CD4-positive, alpha-beta memory T cell (primary cell): ENCODE measurements at regions not wholly inside any gene's neighbourhood (a gene's known extent, or its start where the extent isn't known, plus 50 kb on each side); places are given as distances from the start of the nearest gene placed in this dataset.

ENCODE experiments used
- CTCF ChIA-PET: fragments of 350-600 bp; sonication (Branson Sonifier 250); formaldehyde crosslinking; loops from one replicate; lab custom pipeline; 2021; ENCODE audit warnings: inconsistent platforms; ENCODE audit not compliant: partially characterized antibody; lab: Charles Lee
- POLR2A ChIA-PET: fragments of 350-600 bp; sonication (Branson Sonifier 250); formaldehyde crosslinking; loops from one replicate; lab custom pipeline; 2021; ENCODE audit not compliant: partially characterized antibody; lab: Charles Lee
- DNase-seq, 5 donors: peaks; one replicate each; pipeline versions ENCODE4 v3.0.0 to v3.0.0-alpha.2; 2020 to 2022; ENCODE audit warnings: mixed read lengths in 1 of 5
- H3K27ac ChIP-seq: one replicate; pipeline ENCODE4 v1.7.0; 2013; ENCODE audit warnings: low read depth, low read length
- H3K27me3 ChIP-seq: 2 replicates; pipeline ENCODE4 v1.7.0; 2013; ENCODE audit warnings: mild to moderate bottlenecking, low read length, moderate library complexity; ENCODE audit not compliant: insufficient read depth
- H3K36me3 ChIP-seq: 2 replicates; pipeline ENCODE4 v1.7.0; 2013; ENCODE audit warnings: mild to moderate bottlenecking, low read length, moderate library complexity; ENCODE audit not compliant: insufficient read depth
- H3K4me1 ChIP-seq: 2 replicates; pipeline ENCODE4 v1.7.0; 2013; ENCODE audit warnings: mild to moderate bottlenecking, low read length, moderate library complexity; ENCODE audit not compliant: insufficient read depth
- H3K4me3 ChIP-seq, 2 donors: one replicate each; pipeline ENCODE4 v1.7.0; 2013; ENCODE audit warnings: low read length in 2 of 2, mild to moderate bottlenecking in 1 of 2
- H3K9me3 ChIP-seq, 2 donors: one replicate each; pipeline ENCODE4 v1.7.0; 2013; ENCODE audit warnings: low read length in 2 of 2, control low read depth in 1 of 2; ENCODE audit not compliant: control insufficient read depth in 1 of 2
- H3K27ac Mint-ChIP-seq, 7 donors: one replicate each; pipeline ENCODE4 v1.8.0; 2020 to 2021; ENCODE audit warnings: mixed read lengths in 7 of 7, mild to moderate bottlenecking in 6 of 7, inconsistent platforms in 3 of 7, moderate library complexity in 3 of 7
- H3K27me3 Mint-ChIP-seq, 2 donors: one replicate each; pipeline ENCODE4 v1.8.0; 2020 to 2021; ENCODE audit warnings: mixed read lengths in 2 of 2
- H3K36me3 Mint-ChIP-seq, 2 donors: one replicate each; pipeline ENCODE4 v1.8.0; 2020 to 2021; ENCODE audit warnings: mixed read lengths in 2 of 2, inconsistent platforms in 1 of 2, mild to moderate bottlenecking in 1 of 2
- H3K4me1 Mint-ChIP-seq, 4 donors: one replicate each; pipeline ENCODE4 v1.8.0; 2020 to 2021; ENCODE audit warnings: mixed read lengths in 4 of 4, mild to moderate bottlenecking in 1 of 4
- H3K4me3 Mint-ChIP-seq, 8 donors: one replicate each; pipeline ENCODE4 v1.8.0; 2020 to 2021; ENCODE audit warnings: mixed read lengths in 8 of 8, mild to moderate bottlenecking in 7 of 8, moderate library complexity in 6 of 8, inconsistent platforms in 3 of 8
- H3K9me3 Mint-ChIP-seq, 8 donors: one replicate each; pipeline ENCODE4 v1.8.0; 2020 to 2021; ENCODE audit warnings: mixed read lengths in 8 of 8, mild to moderate bottlenecking in 5 of 8, inconsistent platforms in 3 of 8, moderate library complexity in 1 of 8
- intact Hi-C: fragments of 100-400 bp; cut with micrococcal nuclease; formaldehyde crosslinking; loops from one replicate; pipeline ENCODE4 v1.15.1; 2023

DNA sequence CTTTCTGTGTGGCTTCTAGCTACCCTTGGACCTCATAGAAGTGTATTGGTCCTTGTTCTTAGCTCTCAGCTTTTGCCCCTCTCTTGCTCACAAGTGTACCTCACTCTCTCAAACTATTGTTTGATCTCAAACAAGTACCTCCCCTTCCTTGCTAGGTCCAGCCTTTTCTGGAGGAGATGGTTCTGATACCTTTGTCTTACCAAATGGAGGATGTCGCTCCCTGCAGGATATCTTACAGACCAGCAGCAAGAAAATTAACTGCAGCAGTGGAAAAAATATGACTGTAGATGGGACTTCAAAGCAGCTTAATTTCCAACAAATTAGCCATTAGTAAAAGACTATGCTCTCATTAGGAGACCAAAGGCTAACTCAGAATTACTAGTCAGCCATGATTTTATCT, 388.1 kb upstream of the ROBO2 start:
- no peak overlapping the region for H3K4me3 ChIP-seq
- H3K27me3 ChIP-seq = no peaks in the 10 kb centered on the region
- POLR2A ChIA-PET = no interaction called here
- H3K36me3 ChIP-seq = no peaks in the 10 kb centered on the region
- Mint-ChIP-seq H3K27ac (no peak overlapping the region), H3K4me1 (no peaks in the 10 kb centered on the region), H3K27me3 (no peaks in the 10 kb centered on the region), H3K9me3 (peaks cover 0 to 9% (median 6%) of the 10 kb centered on the region in 8 donors), H3K36me3 (no peaks in the 10 kb centered on the region), H3K4me3 (no peak overlapping the region)
- DNase-seq = no peak
- CTCF ChIA-PET = interaction anchor here (0.7 kb wide), 1 partner anchor 12 kb away, joined by 3 read pairs; no protein-coding TSS in a partner anchor
- no peaks in the 10 kb centered on the region for H3K4me1 ChIP-seq
- H3K9me3 ChIP-seq = no peaks in the 10 kb centered on the region
- intact Hi-C loops = no loop called here
- H3K27ac ChIP-seq = no peak overlapping the region

DNA sequence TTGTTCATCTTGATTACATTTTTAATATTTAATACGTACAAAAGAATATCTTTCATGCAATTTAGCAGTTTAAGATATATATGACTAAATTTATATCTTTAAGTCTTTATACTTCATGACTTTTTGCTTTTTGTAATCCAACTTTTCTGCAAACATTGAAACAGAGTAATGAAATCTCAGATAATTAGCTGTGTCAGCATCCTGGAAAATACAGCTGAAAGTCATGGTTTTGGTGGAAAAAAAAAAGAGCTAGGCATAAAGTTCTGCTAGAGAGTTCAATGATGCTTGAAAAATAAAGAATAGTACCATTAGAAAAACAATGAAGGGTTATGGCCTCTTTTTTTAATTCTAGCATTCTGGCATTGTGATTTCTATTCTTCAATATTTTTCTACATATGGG, 387.4 kb upstream of the ROBO2 start:
- Histone ChIP-seq H3K36me3 (no peaks in the 10 kb centered on the region), H3K4me1 (no peaks in the 10 kb centered on the region), H3K9me3 (no peaks in the 10 kb centered on the region), H3K27ac (no peak overlapping the region), H3K4me3 (no peak overlapping the region), H3K27me3 (no peaks in the 10 kb centered on the region)
- peaks cover 0 to 6% (median 3%) of the 10 kb centered on the region in 8 donors for H3K9me3 Mint-ChIP-seq
- H3K27me3 Mint-ChIP-seq = no peaks in the 10 kb centered on the region
- no peak overlapping the region for H3K27ac Mint-ChIP-seq
- no peak overlapping the region for H3K4me3 Mint-ChIP-seq
- H3K36me3 Mint-ChIP-seq = no peaks in the 10 kb centered on the region
- intact Hi-C loops = no loop called here
- ChIA-PET POLR2A (no interaction called here), CTCF (interaction anchor here (0.7 kb wide), 1 partner anchor 13 kb away, joined by 3 read pairs; no protein-coding TSS in a partner anchor)
- no peak for DNase-seq
- no peaks in the 10 kb centered on the region for H3K4me1 Mint-ChIP-seq

DNA sequence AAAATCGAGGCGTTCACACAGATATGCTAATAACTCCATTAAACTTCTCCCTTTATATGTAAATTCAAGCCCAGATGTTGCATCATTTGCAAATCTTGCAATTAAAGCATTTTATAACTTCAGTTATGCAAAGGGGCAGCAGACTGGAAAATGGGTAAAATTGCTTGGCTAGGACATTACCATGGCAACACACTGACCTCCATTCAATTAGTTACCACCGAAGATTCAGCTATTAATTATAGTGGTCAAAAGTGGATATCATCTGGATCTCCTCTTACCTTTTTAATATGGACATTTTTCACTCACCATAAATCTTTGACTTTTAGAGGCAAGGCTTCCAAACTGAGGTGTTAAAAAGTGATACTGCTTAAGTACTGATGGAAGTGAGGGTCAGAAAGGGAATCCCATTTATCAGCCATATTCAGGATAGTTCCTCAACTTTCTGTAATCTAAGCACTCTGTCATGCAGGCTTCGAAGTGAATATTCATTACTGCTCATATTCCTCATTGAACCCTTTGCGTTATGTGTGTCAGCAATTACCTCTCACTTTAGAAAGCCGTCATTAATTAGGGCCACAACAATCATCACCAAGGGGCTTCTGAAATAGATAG, 386.2 kb upstream of the ROBO2 start:
- H3K27me3 ChIP-seq = no peaks in the 10 kb centered on the region
- H3K27me3 Mint-ChIP-seq = no peaks in the 10 kb centered on the region
- no peak overlapping the region for H3K27ac ChIP-seq
- no peaks in the 10 kb centered on the region for H3K36me3 ChIP-seq
- H3K36me3 Mint-ChIP-seq = no peaks in the 10 kb centered on the region
- no peak overlapping the region for H3K4me3 Mint-ChIP-seq
- ChIA-PET POLR2A (no interaction called here), CTCF (no interaction called here)
- DNase-seq = no peak
- intact Hi-C loops = no loop called here
- H3K9me3 ChIP-seq = no peaks in the 10 kb centered on the region
- H3K4me1 ChIP-seq = no peaks in the 10 kb centered on the region
- peaks cover 0 to 6% (median 2%) of the 10 kb centered on the region in 8 donors for H3K9me3 Mint-ChIP-seq
- H3K4me3 ChIP-seq = no peak overlapping the region
- H3K4me1 Mint-ChIP-seq = no peaks in the 10 kb centered on the region
- no peak overlapping the region for H3K27ac Mint-ChIP-seq

DNA sequence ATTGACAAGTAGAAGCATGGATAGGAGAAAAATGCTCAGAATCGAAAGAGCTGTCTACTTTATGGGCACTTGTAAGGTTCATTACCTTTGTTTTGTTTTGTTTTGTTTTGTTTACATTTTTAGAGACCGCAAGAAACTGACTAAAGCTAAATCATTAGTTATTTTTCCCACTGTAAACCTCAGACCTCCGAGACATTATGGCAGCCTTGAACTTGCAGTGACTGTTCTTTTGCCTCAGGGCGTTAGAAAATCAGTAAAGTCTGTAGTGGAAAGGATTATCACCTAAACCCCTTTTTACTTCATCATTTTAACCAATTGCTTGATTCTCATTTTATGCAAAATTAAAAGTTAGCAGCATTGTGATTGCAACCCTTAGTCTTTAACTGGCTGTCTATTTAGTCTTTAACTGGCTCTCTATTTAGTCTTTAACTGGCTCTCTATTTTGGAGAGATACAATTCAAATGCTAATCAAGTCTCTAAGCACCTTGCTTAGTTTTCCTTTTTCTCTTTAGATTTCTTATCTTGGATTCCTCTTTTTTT, 383.3 kb upstream of the ROBO2 start:
- H3K27ac Mint-ChIP-seq = no peak overlapping the region
- no peak for DNase-seq
- no peaks in the 10 kb centered on the region for H3K27me3 Mint-ChIP-seq
- no peak overlapping the region for H3K4me3 ChIP-seq
- H3K4me1 ChIP-seq = no peaks in the 10 kb centered on the region
- peaks cover 0 to 6% (median 3%) of the 10 kb centered on the region in 8 donors for H3K9me3 Mint-ChIP-seq
- POLR2A ChIA-PET = no interaction called here
- CTCF ChIA-PET = no interaction called here
- H3K27me3 ChIP-seq = no peaks in the 10 kb centered on the region
- H3K9me3 ChIP-seq = no peaks in the 10 kb centered on the region
- intact Hi-C loops = no loop called here
- no peak overlapping the region for H3K4me3 Mint-ChIP-seq
- no peaks in the 10 kb centered on the region for H3K4me1 Mint-ChIP-seq
- H3K36me3 Mint-ChIP-seq = no peaks in the 10 kb centered on the region
- H3K27ac ChIP-seq = no peak overlapping the region
- H3K36me3 ChIP-seq = no peaks in the 10 kb centered on the region

DNA sequence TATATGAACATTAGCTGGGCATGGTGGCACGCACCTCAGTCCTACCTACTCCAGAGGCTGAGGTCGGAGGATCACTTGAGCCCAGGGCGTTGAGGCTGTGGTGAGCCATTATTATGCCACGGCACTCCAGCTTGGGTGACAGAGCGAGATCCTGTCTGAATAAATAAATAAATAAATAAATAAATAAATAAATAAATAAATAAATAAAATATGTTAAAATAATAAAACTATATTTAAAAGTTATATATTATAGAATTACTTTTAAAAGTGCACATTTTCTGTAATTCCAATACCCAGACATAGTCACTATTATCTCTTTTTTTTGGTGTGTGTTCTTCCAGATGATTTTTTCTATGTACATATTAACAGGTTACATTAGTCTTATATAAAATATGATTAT, 382.0 kb upstream of the ROBO2 start:
- Mint-ChIP-seq H3K36me3 (no peaks in the 10 kb centered on the region), H3K27ac (no peak overlapping the region), H3K4me1 (no peaks in the 10 kb centered on the region), H3K27me3 (no peaks in the 10 kb centered on the region), H3K4me3 (no peak overlapping the region), H3K9me3 (peaks cover 0 to 6% (median 4%) of the 10 kb centered on the region in 8 donors)
- Histone ChIP-seq H3K27me3 (no peaks in the 10 kb centered on the region), H3K9me3 (no peaks in the 10 kb centered on the region), H3K27ac (no peak overlapping the region), H3K36me3 (no peaks in the 10 kb centered on the region), H3K4me1 (no peaks in the 10 kb centered on the region), H3K4me3 (no peak overlapping the region)
- no peak for DNase-seq
- ChIA-PET POLR2A (no interaction called here), CTCF (no interaction called here)
- intact Hi-C loops = no loop called here

DNA sequence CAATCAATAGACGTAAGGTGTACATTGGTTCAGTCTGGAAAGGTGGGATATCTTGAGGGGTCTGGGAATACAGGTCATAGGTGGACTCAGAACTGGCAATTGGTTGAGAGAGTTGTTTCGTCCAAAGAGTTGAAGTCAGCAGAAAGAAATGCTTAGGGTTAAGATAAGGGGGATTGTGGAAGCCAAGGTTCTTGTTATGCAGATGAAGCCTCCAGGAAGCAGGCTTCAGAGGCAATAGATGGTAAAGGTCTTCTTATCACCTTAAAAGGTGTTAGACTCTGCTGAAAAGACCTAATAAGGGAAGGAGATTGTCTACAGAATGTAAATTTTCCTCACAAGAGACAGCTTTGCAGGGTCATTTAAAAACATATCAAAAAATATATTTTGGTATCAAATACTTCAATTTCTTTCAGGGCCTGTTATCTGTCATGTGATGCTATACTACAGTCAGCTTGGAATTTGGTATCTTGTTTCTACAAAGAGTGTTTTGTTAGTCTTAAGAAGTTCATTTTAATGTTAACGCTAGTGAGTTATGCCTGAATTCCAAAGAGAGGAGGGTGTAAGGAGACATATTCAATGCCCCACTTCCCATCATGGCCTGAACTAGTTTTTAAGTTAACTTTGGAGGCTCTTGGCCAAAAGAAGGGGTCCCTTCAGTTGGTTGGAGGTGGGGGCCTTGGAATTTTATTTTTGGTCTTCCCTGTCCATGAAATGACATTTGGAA, 378.2 kb upstream of the ROBO2 start:
- H3K4me3 Mint-ChIP-seq = no peak overlapping the region
- no peaks in the 10 kb centered on the region for H3K36me3 Mint-ChIP-seq
- intact Hi-C loops = no loop called here
- peaks cover 0 to 9% (median 6%) of the 10 kb centered on the region in 8 donors for H3K9me3 Mint-ChIP-seq
- no peaks in the 10 kb centered on the region for H3K27me3 Mint-ChIP-seq
- no peak for DNase-seq
- Histone ChIP-seq H3K4me3 (no peak overlapping the region), H3K9me3 (no peaks in the 10 kb centered on the region), H3K27ac (no peak overlapping the region), H3K27me3 (no peaks in the 10 kb centered on the region), H3K36me3 (no peaks in the 10 kb centered on the region), H3K4me1 (no peaks in the 10 kb centered on the region)
- no peaks in the 10 kb centered on the region for H3K4me1 Mint-ChIP-seq
- H3K27ac Mint-ChIP-seq = no peak overlapping the region
- POLR2A ChIA-PET = no interaction called here
- CTCF ChIA-PET = no interaction called here

DNA sequence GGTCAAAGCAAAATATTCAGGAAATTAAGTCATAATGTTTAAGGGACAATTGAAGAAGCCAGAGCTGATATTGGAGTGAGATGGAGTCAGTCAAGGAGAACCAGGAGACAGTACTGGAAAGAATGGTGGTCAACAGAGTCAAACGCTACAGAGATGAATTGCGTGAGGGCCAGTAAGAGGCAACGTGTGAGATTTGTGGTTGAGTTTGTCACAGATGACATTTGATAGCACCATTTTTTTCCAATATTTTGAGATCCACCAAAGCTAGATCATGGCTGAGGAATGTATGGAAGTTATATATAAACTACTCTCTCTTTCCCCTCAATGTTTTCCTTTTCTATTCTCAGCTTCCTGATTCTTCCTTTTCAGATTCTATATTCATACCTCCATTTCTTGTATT, 375.1 kb upstream of the ROBO2 start:
- Histone ChIP-seq H3K9me3 (no peaks in the 10 kb centered on the region), H3K36me3 (no peaks in the 10 kb centered on the region), H3K4me3 (no peak overlapping the region), H3K27me3 (no peaks in the 10 kb centered on the region), H3K27ac (no peak overlapping the region), H3K4me1 (no peaks in the 10 kb centered on the region)
- Mint-ChIP-seq H3K4me3 (peak overlapping the region in 1 of 8 donors; percentile 22), H3K27me3 (no peaks in the 10 kb centered on the region), H3K9me3 (peaks cover 2 to 9% (median 6%) of the 10 kb centered on the region in 8 donors), H3K36me3 (no peaks in the 10 kb centered on the region), H3K4me1 (no peaks in the 10 kb centered on the region), H3K27ac (no peak overlapping the region)
- DNase-seq = no peak
- intact Hi-C loops = no loop called here
- ChIA-PET POLR2A (no interaction called here), CTCF (no interaction called here)
